Breast epithelium (tissue), 3 donors: ENCODE measurements at regions not wholly inside any gene's neighbourhood (a gene's known extent, or its start where the extent isn't known, plus 50 kb on each side); places are given as distances from the start of the nearest gene placed in this dataset.

Source experiments
- POLR2A ChIP-seq: fragments of 450-650 bp; IDR thresholded peaks from one replicate; pipeline ENCODE4 v1.6.1; 2016; ENCODE audit warnings: antibody characterized with exemption, mild to moderate bottlenecking, moderate library complexity
- POLR2AphosphoS5 ChIP-seq, 3 donors: sonication (generic); formaldehyde crosslinking; IDR thresholded peaks; one replicate each; pipeline ENCODE4 v1.6.1; 2017; ENCODE audit warnings: antibody characterized with exemption in 3 of 3
- TF ChIP-seq, protein P1 (sequence below), 3 donors: fragments of 450-650 bp; IDR thresholded peaks; one replicate each; pipeline ENCODE4 v1.5.1; 2016 to 2017; ENCODE audit warnings: antibody characterized with exemption in 3 of 3, mild to moderate bottlenecking in 3 of 3, moderate library complexity in 3 of 3

DNA sequence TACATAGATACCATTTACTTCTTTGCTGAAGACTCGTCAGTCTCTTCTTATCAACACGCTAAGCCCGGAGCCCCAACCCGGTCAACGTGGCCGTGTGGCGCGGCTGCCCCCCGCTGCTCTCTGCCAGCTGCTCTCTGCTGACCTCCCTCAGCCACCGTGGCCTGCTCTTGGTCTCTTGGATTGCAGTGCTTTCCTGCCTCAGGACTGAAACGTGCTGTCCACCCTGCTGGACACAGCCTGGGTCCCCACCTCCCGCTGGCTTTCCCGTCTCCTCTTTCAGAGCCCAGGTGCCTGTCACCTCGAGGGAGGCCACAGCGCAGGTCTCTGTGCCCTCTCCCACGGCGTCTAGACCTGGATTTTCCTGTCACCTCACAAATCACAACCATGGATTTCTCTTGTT is 388.1 kb upstream of the B3GAT1 start:
- TF ChIP-seq, protein P1, sequence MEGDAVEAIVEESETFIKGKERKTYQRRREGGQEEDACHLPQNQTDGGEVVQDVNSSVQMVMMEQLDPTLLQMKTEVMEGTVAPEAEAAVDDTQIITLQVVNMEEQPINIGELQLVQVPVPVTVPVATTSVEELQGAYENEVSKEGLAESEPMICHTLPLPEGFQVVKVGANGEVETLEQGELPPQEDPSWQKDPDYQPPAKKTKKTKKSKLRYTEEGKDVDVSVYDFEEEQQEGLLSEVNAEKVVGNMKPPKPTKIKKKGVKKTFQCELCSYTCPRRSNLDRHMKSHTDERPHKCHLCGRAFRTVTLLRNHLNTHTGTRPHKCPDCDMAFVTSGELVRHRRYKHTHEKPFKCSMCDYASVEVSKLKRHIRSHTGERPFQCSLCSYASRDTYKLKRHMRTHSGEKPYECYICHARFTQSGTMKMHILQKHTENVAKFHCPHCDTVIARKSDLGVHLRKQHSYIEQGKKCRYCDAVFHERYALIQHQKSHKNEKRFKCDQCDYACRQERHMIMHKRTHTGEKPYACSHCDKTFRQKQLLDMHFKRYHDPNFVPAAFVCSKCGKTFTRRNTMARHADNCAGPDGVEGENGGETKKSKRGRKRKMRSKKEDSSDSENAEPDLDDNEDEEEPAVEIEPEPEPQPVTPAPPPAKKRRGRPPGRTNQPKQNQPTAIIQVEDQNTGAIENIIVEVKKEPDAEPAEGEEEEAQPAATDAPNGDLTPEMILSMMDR (IDR thresholded peaks at IDR 0.05), result no peak
- TF ChIP-seq POLR2A (no peak), POLR2AphosphoS5 (IDR thresholded peaks at IDR 0.05) (no peak)
